ENCODE measurements at regions not wholly inside any gene's neighbourhood (a gene's known extent, or its start where the extent isn't known, plus 50 kb on each side); places are given as distances from the start of the nearest gene placed in this dataset.

DNA sequence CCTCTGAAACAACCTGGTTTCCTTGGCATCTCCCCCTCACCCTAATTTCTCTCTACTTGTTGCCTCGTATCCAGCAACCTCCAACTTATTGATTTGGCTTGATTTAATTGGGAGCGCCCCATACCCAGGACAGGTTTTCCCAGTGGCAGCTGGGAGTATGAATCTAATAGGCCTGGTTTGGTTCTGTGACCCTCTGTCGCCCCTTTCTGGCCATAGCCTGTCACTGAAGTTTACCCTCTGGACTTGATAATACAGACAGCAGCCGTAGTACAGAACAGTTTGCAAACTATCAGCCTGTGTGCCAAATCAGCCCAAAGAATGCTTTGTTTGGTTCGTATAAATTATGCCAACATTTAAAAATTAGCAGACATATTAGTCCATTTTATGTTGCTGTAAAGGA lies 525.1 kb upstream of the GOLIM4 start:
- H3K36me3 Mint-ChIP-seq, result no peaks in the 10 kb centered on the region
- peak overlapping the region; percentile 62; the same call in 1 of the 2 replicates for H3K27ac Mint-ChIP-seq
- ATAC-seq (peak; percentile 88), DNase-seq (ENCODE audit: low spot score) (peak; percentile 70)
- H3K4me3 Mint-ChIP-seq, result no peak overlapping the region
- H3K4me1 Mint-ChIP-seq, result peaks cover 77% of the 10 kb centered on the region
- CTCF ChIA-PET, result interaction anchor here (0.6 to 4.7 kb wide), 25 partner anchors 10 to 410 kb away, joined by 3 to 51 read pairs (median 4); no protein-coding TSS in a partner anchor
- H3K27me3 Mint-ChIP-seq (ENCODE audit: low read depth), result no peaks in the 10 kb centered on the region
- no peaks in the 10 kb centered on the region for H3K9me3 Mint-ChIP-seq
- POLR2A ChIA-PET, result interaction anchor here (1.1 to 1.8 kb wide), 2 partner anchors 108 to 409 kb away, joined by 4 to 5 read pairs; no protein-coding TSS in a partner anchor
- TF ChIP-seq, protein P1, sequence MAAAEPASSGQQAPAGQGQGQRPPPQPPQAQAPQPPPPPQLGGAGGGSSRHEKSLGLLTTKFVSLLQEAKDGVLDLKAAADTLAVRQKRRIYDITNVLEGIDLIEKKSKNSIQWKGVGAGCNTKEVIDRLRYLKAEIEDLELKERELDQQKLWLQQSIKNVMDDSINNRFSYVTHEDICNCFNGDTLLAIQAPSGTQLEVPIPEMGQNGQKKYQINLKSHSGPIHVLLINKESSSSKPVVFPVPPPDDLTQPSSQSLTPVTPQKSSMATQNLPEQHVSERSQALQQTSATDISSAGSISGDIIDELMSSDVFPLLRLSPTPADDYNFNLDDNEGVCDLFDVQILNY (CRISPR knock-in tag; IDR thresholded peaks at IDR 0.05), result no peak
- TF ChIP-seq, protein P2, sequence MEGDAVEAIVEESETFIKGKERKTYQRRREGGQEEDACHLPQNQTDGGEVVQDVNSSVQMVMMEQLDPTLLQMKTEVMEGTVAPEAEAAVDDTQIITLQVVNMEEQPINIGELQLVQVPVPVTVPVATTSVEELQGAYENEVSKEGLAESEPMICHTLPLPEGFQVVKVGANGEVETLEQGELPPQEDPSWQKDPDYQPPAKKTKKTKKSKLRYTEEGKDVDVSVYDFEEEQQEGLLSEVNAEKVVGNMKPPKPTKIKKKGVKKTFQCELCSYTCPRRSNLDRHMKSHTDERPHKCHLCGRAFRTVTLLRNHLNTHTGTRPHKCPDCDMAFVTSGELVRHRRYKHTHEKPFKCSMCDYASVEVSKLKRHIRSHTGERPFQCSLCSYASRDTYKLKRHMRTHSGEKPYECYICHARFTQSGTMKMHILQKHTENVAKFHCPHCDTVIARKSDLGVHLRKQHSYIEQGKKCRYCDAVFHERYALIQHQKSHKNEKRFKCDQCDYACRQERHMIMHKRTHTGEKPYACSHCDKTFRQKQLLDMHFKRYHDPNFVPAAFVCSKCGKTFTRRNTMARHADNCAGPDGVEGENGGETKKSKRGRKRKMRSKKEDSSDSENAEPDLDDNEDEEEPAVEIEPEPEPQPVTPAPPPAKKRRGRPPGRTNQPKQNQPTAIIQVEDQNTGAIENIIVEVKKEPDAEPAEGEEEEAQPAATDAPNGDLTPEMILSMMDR (IDR thresholded peaks at IDR 0.05), result peak; percentile 58
- TF ChIP-seq, protein P3, sequence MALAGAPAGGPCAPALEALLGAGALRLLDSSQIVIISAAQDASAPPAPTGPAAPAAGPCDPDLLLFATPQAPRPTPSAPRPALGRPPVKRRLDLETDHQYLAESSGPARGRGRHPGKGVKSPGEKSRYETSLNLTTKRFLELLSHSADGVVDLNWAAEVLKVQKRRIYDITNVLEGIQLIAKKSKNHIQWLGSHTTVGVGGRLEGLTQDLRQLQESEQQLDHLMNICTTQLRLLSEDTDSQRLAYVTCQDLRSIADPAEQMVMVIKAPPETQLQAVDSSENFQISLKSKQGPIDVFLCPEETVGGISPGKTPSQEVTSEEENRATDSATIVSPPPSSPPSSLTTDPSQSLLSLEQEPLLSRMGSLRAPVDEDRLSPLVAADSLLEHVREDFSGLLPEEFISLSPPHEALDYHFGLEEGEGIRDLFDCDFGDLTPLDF (CRISPR knock-in tag; IDR thresholded peaks at IDR 0.05), result no peak
- TF ChIP-seq, protein P4, sequence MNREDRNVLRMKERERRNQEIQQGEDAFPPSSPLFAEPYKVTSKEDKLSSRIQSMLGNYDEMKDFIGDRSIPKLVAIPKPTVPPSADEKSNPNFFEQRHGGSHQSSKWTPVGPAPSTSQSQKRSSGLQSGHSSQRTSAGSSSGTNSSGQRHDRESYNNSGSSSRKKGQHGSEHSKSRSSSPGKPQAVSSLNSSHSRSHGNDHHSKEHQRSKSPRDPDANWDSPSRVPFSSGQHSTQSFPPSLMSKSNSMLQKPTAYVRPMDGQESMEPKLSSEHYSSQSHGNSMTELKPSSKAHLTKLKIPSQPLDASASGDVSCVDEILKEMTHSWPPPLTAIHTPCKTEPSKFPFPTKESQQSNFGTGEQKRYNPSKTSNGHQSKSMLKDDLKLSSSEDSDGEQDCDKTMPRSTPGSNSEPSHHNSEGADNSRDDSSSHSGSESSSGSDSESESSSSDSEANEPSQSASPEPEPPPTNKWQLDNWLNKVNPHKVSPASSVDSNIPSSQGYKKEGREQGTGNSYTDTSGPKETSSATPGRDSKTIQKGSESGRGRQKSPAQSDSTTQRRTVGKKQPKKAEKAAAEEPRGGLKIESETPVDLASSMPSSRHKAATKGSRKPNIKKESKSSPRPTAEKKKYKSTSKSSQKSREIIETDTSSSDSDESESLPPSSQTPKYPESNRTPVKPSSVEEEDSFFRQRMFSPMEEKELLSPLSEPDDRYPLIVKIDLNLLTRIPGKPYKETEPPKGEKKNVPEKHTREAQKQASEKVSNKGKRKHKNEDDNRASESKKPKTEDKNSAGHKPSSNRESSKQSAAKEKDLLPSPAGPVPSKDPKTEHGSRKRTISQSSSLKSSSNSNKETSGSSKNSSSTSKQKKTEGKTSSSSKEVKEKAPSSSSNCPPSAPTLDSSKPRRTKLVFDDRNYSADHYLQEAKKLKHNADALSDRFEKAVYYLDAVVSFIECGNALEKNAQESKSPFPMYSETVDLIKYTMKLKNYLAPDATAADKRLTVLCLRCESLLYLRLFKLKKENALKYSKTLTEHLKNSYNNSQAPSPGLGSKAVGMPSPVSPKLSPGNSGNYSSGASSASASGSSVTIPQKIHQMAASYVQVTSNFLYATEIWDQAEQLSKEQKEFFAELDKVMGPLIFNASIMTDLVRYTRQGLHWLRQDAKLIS (CRISPR knock-in tag; IDR thresholded peaks at IDR 0.05; ENCODE audit: borderline replicate concordance), result no peak

DNA sequence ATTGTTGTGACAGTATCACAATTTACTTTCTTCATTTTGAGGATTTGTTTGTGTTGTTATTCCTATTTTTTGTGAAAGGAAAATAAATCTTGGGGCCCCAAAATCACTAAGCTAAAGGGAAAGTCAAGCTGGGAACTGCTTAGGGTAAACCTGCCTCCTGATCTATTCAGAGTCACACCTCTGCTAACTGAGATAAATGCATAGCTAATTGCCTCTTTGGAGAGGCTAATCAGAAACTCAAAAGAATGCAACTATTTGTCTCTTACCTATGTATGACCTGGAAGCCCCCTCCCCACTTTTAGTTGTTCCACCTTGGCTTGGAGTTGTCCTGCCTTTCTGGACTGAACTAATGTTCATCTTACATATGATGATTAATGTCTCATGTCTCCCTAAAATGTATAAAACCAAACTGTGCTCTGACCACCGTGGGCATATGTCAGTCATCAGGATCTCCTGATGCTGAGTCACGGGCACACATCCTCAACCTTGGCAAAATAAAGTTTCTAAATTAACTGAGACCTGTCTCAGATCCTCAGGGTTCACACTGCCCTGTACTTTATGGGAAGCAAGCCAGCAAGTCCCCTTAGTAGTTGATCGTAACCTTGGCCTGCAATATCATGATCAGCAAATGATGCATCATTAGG lies 523.2 kb upstream of the GOLIM4 start:
- H3K4me3 Mint-ChIP-seq, result no peak overlapping the region
- CTCF ChIA-PET, result interaction anchor here (0.9 to 4.7 kb wide), 6 partner anchors 62 to 408 kb away, joined by 3 to 51 read pairs (median 16); no protein-coding TSS in a partner anchor
- H3K4me1 Mint-ChIP-seq, result peaks cover 81% of the 10 kb centered on the region
- DNase-seq (ENCODE audit: low spot score) (no peak), ATAC-seq (peak; percentile 57)
- POLR2A ChIA-PET, result no interaction called here
- H3K9me3 Mint-ChIP-seq, result no peaks in the 10 kb centered on the region
- H3K36me3 Mint-ChIP-seq, result no peaks in the 10 kb centered on the region
- H3K27ac Mint-ChIP-seq, result peak overlapping the region; percentile 94
- TF ChIP-seq RELA (CRISPR knock-in tag; IDR thresholded peaks at IDR 0.05; ENCODE audit: borderline replicate concordance) (no peak), ETV6 (CRISPR knock-in tag; IDR thresholded peaks at IDR 0.05) (no peak), SMAD4 (CRISPR knock-in tag; IDR thresholded peaks at IDR 0.05) (no peak), ZBTB21 (CRISPR knock-in tag; IDR thresholded peaks at IDR 0.05; ENCODE audit: borderline replicate concordance) (no peak)
- TF ChIP-seq, protein P3 (CRISPR knock-in tag; IDR thresholded peaks at IDR 0.05), result no peak
- no peaks in the 10 kb centered on the region for H3K27me3 Mint-ChIP-seq (ENCODE audit: low read depth)

- peak overlapping the region; percentile 98; the same call in 1 of the 2 replicates for H3K27ac Mint-ChIP-seq
- TF ChIP-seq NR3C1 (CRISPR knock-in tag; conservative IDR thresholded peaks at IDR 0.05; ENCODE audit: low read depth) (no peak), ELF4 (CRISPR knock-in tag; IDR thresholded peaks at IDR 0.05; ENCODE audit: low read depth) (no peak), PRRX2 (CRISPR knock-in tag; IDR thresholded peaks at IDR 0.05) (no peak), GRHL2 (CRISPR knock-in tag; IDR thresholded peaks at IDR 0.05; ENCODE audit: insufficient replicate concordance, severe bottlenecking) (no peak), HMGA2 (CRISPR knock-in tag; IDR thresholded peaks at IDR 0.05) (no peak)
- TF ChIP-seq, protein P5, sequence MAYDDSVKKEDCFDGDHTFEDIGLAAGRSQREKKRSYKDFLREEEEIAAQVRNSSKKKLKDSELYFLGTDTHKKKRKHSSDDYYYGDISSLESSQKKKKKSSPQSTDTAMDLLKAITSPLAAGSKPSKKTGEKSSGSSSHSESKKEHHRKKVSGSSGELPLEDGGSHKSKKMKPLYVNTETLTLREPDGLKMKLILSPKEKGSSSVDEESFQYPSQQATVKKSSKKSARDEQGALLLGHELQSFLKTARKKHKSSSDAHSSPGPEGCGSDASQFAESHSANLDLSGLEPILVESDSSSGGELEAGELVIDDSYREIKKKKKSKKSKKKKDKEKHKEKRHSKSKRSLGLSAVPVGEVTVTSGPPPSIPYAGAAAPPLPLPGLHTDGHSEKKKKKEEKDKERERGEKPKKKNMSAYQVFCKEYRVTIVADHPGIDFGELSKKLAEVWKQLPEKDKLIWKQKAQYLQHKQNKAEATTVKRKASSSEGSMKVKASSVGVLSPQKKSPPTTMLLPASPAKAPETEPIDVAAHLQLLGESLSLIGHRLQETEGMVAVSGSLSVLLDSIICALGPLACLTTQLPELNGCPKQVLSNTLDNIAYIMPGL (CRISPR knock-in tag; IDR thresholded peaks at IDR 0.05), result no peak
- H3K9me3 Mint-ChIP-seq, result no peaks in the 10 kb centered on the region
- POLR2A ChIA-PET, result no interaction called here
- no peaks in the 10 kb centered on the region for H3K27me3 Mint-ChIP-seq (ENCODE audit: low read depth)
- ATAC-seq (no peak), DNase-seq (ENCODE audit: low spot score) (no peak)
- H3K4me3 Mint-ChIP-seq, result no peak overlapping the region
- peaks cover 79% of the 10 kb centered on the region for H3K4me1 Mint-ChIP-seq
- no peaks in the 10 kb centered on the region for H3K36me3 Mint-ChIP-seq
- CTCF ChIA-PET, result interaction anchor here (4.3 to 4.7 kb wide), 3 partner anchors 107 to 407 kb away, joined by 26 to 51 read pairs (median 37); no protein-coding TSS in a partner anchor
Measured at GRCh38 chr3:168617658-168618057, 521.9 kb upstream of the GOLIM4 start.
